Lung (tissue), 11 donors: ENCODE measurements at regions not wholly inside any gene's neighbourhood (a gene's known extent, or its start where the extent isn't known, plus 50 kb on each side); places are given as distances from the start of the nearest gene placed in this dataset.

Source experiments
- ATAC-seq: fragments of 200-7000 bp; cut with Tn5 transposase; one replicate; pipeline ENCODE4 v1.9.1; 2020; ENCODE audit warnings: moderate number of reproducible peaks; ENCODE audit not compliant: insufficient read depth, low FRiP score
- DNase-seq, 3 donors: peaks; one replicate each; pipeline ENCODE4 v3.0.0-alpha.2; 2013 to 2017
- H3K27ac ChIP-seq, 2 donors: one replicate each; pipeline ENCODE4 v1.5.1; 2013; ENCODE audit warnings: mild to moderate bottlenecking in 2 of 2, moderate library complexity in 2 of 2, control low read depth in 1 of 2, inconsistent platforms in 1 of 2, low read depth in 1 of 2, low read length in 1 of 2
- H3K27me3 ChIP-seq, 3 donors: one replicate each; pipeline ENCODE4 v1.5.1; 2013; ENCODE audit warnings: low read length in 2 of 3; ENCODE audit not compliant: control insufficient read depth in 3 of 3, insufficient read depth in 3 of 3
- H3K36me3 ChIP-seq, 4 donors: one replicate each; pipeline ENCODE4 v1.5.1; 2013; ENCODE audit warnings: low read length in 4 of 4, mild to moderate bottlenecking in 1 of 4, moderate library complexity in 1 of 4; ENCODE audit not compliant: control insufficient read depth in 4 of 4, insufficient read depth in 4 of 4
- H3K4me1 ChIP-seq, 5 donors: one replicate each; pipeline ENCODE4 v1.5.1; 2013; ENCODE audit warnings: low read length in 5 of 5, mild to moderate bottlenecking in 2 of 5, moderate library complexity in 1 of 5; ENCODE audit not compliant: control insufficient read depth in 5 of 5, insufficient read depth in 5 of 5
- H3K4me3 ChIP-seq: one replicate; pipeline ENCODE4 v1.5.1; 2013; ENCODE audit warnings: mild to moderate bottlenecking, control low read depth, moderate library complexity
- H3K9ac ChIP-seq, 2 donors: one replicate each; pipeline ENCODE4 v1.5.1; 2013; ENCODE audit warnings: low read length in 2 of 2, control low read depth in 1 of 2; ENCODE audit not compliant: insufficient read depth in 1 of 2
- H3K9me3 ChIP-seq, 4 donors: one replicate each; pipeline ENCODE4 v1.5.1; 2013; ENCODE audit warnings: low read length in 3 of 4, mild to moderate bottlenecking in 1 of 4, moderate library complexity in 1 of 4; ENCODE audit not compliant: control insufficient read depth in 4 of 4, insufficient read depth in 3 of 4
- CTCF ChIP-seq: IDR thresholded peaks from 2 replicates; pipeline ENCODE4 v1.5.1; 2012; ENCODE audit warnings: mild to moderate bottlenecking; ENCODE audit errors: control extremely low read depth, extremely low read depth
- WGBS, 2 donors: extraction: QIAGEN DNeasy Blood & Tissue Kit; methylation state at CpG; one replicate each; pipeline ENCODE4 v1.1.7; 2013; 5-methylcytosine and 5-hydroxymethylcytosine counted together
- donor health status: control.
- donor health status: control.
- donor health status: Bipolar disorder and iron deficiency.
- donor health status: healthy.
- donor health status: DM: yes; HTN: yes; CAD: no.

- no peak overlapping the region for H3K9ac ChIP-seq
- WGBS, 2 donors = 43 to 51% methylated on average over 2 of the region's 2 CpGs
- DNase-seq (no peak), ATAC-seq (no peak)
- H3K27me3 ChIP-seq = no peaks in the 10 kb centered on the region
- H3K27ac ChIP-seq = no peak overlapping the region
- H3K4me1 ChIP-seq = no peaks in the 10 kb centered on the region
- H3K9me3 ChIP-seq = peaks cover 0 to 4% (median 3%) of the 10 kb centered on the region in 4 donors
- no peaks in the 10 kb centered on the region for H3K36me3 ChIP-seq
- no peak overlapping the region for H3K4me3 ChIP-seq
- TF ChIP-seq CTCF = no peak
These were observed 227.1 kb upstream of the MBL2 start for GRCh38 chr10:52999681-53000080.

GRCh38 chr10:52999258-52999657 is 226.7 kb upstream of the MBL2 start:
- ATAC-seq (no peak), DNase-seq (no peak)
- no peaks in the 10 kb centered on the region for H3K4me1 ChIP-seq
- no peak overlapping the region for H3K27ac ChIP-seq
- no peaks in the 10 kb centered on the region for H3K36me3 ChIP-seq
- H3K27me3 ChIP-seq = no peaks in the 10 kb centered on the region
- H3K9me3 ChIP-seq = peaks cover 0 to 4% (median 3%) of the 10 kb centered on the region in 4 donors
- 75 to 95% methylated on average over 2 of the region's 2 CpGs for WGBS, 2 donors
- H3K9ac ChIP-seq = no peak overlapping the region
- no peak for TF ChIP-seq CTCF
- no peak overlapping the region for H3K4me3 ChIP-seq

- Histone ChIP-seq H3K27me3 (no peaks in the 10 kb centered on the region), H3K27ac (no peak overlapping the region), H3K4me3 (no peak overlapping the region), H3K36me3 (no peaks in the 10 kb centered on the region), H3K4me1 (no peaks in the 10 kb centered on the region), H3K9me3 (peaks cover 0 to 4% (median 3%) of the 10 kb centered on the region in 4 donors), H3K9ac (no peak overlapping the region)
- no peak for TF ChIP-seq CTCF
- ATAC-seq (no peak), DNase-seq (no peak)
These were observed 224.4 kb upstream of the MBL2 start for GRCh38 chr10:52997007-52997406.

- Histone ChIP-seq H3K36me3 (no peaks in the 10 kb centered on the region), H3K27me3 (no peaks in the 10 kb centered on the region), H3K4me1 (no peaks in the 10 kb centered on the region), H3K9ac (no peak overlapping the region), H3K9me3 (peaks cover 0 to 4% (median 3%) of the 10 kb centered on the region in 4 donors), H3K4me3 (no peak overlapping the region), H3K27ac (no peak overlapping the region)
- ATAC-seq = no peak
- no peak for TF ChIP-seq CTCF
- no peak for DNase-seq
These were observed 221.8 kb upstream of the MBL2 start for GRCh38 chr10:52994370-52994769.
